ENCODE measurements at regions not wholly inside any gene's neighbourhood (a gene's known extent, or its start where the extent isn't known, plus 50 kb on each side); places are given as distances from the start of the nearest gene placed in this dataset.

- TF ChIP-seq CTCF (conservative IDR thresholded peaks at IDR 0.05; ENCODE audit: low read depth, low read length) (no peak), EZH2 (IDR thresholded peaks at IDR 0.05; ENCODE audit: low read length, unreplicated experiment) (no peak), EZH2phosphoT487 (IDR thresholded peaks at IDR 0.05; ENCODE audit: borderline replicate concordance, low read length) (no peak)
- DNase-seq (peak; percentile 92), ATAC-seq (peak; percentile 69)
- Histone ChIP-seq H2AFZ (ENCODE audit: low read length) (0 out of 2 replicates have a peak overlapping the region, but pooled peaks have one; percentile 5), H3K36me3 (ENCODE audit: low read depth, low read length) (no peaks in the 10 kb centered on the region), H3K4me1 (ENCODE audit: insufficient read depth, low read length) (peaks cover 21% of the 10 kb centered on the region), H3K4me2 (ENCODE audit: low read length) (peak overlapping the region; percentile 54), H3K27me3 (ENCODE audit: low read length) (no peaks in the 10 kb centered on the region), H4K20me1 (ENCODE audit: low read length) (no peaks in the 10 kb centered on the region), H3K79me2 (ENCODE audit: low read length) (no peaks in the 10 kb centered on the region), H3K4me3 (ENCODE audit: low read length) (0 out of 2 replicates have a peak overlapping the region, but pooled peaks have one; percentile 2), H3K9me2 (replicated peaks; ENCODE audit: low read length) (no peaks in the 10 kb centered on the region), H3K9ac (ENCODE audit: low read length) (no peak overlapping the region), H3F3A (ENCODE audit: low read length, unreplicated experiment) (no peaks in the 10 kb centered on the region), H3K27ac (ENCODE audit: low read length) (peak overlapping the region; percentile 57), H3K9me3 (ENCODE audit: low read length) (no peaks in the 10 kb centered on the region)
- POLR2A ChIA-PET (ENCODE audit: unreplicated experiment) = no interaction called here
- intact Hi-C loops (cut with micrococcal nuclease) = no loop called here
- BruUV-seq (replicated peaks) = no TSS peak
- CTCF ChIA-PET = no interaction called here
Observed at GRCh38 chr12:107287436-107288413, 194.4 kb upstream of the CRY1 start.

- no peak for TF ChIP-seq EZH2 (IDR thresholded peaks at IDR 0.05; ENCODE audit: low read length, unreplicated experiment)
- TF ChIP-seq CTCF (conservative IDR thresholded peaks at IDR 0.05; ENCODE audit: low read depth, low read length) = no peak
- no peak for TF ChIP-seq EZH2phosphoT487 (IDR thresholded peaks at IDR 0.05; ENCODE audit: borderline replicate concordance, low read length)
- H3K79me2 ChIP-seq (ENCODE audit: low read length) = no peaks in the 10 kb centered on the region
- H3K36me3 ChIP-seq (ENCODE audit: low read depth, low read length) = no peaks in the 10 kb centered on the region
- ChIA-PET CTCF (no interaction called here), POLR2A (ENCODE audit: unreplicated experiment) (no interaction called here)
- intact Hi-C loops (cut with micrococcal nuclease) = no loop called here
- H3K4me3 ChIP-seq (ENCODE audit: low read length) = no peak overlapping the region
- peak overlapping the region; percentile 54 for H3K4me2 ChIP-seq (ENCODE audit: low read length)
- H4K20me1 ChIP-seq (ENCODE audit: low read length) = no peaks in the 10 kb centered on the region
- ATAC-seq = no peak
- H3K27ac ChIP-seq (ENCODE audit: low read length) = peak overlapping the region; percentile 57
- no peaks in the 10 kb centered on the region for H3F3A ChIP-seq (ENCODE audit: low read length, unreplicated experiment)
- H3K4me1 ChIP-seq (ENCODE audit: insufficient read depth, low read length) = peaks cover 21% of the 10 kb centered on the region
- no peak overlapping the region for H2AFZ ChIP-seq (ENCODE audit: low read length)
- H3K9me2 ChIP-seq (replicated peaks; ENCODE audit: low read length) = no peaks in the 10 kb centered on the region
- no peak overlapping the region for H3K9ac ChIP-seq (ENCODE audit: low read length)
- no TSS peak for BruUV-seq (replicated peaks)
- DNase-seq = no peak
- H3K9me3 ChIP-seq (ENCODE audit: low read length) = no peaks in the 10 kb centered on the region
- no peaks in the 10 kb centered on the region for H3K27me3 ChIP-seq (ENCODE audit: low read length)
Observed at GRCh38 chr12:107288414-107289127, 195.2 kb upstream of the CRY1 start.

All from PC-3 (cell line).